ENCODE measurements at regions not wholly inside any gene's neighbourhood (a gene's known extent, or its start where the extent isn't known, plus 50 kb on each side); places are given as distances from the start of the nearest gene placed in this dataset.

GRCh38 chr13:30108216-30108912 lies 199.0 kb downstream of the KATNAL1 start:
- TF ChIP-seq, protein P1, sequence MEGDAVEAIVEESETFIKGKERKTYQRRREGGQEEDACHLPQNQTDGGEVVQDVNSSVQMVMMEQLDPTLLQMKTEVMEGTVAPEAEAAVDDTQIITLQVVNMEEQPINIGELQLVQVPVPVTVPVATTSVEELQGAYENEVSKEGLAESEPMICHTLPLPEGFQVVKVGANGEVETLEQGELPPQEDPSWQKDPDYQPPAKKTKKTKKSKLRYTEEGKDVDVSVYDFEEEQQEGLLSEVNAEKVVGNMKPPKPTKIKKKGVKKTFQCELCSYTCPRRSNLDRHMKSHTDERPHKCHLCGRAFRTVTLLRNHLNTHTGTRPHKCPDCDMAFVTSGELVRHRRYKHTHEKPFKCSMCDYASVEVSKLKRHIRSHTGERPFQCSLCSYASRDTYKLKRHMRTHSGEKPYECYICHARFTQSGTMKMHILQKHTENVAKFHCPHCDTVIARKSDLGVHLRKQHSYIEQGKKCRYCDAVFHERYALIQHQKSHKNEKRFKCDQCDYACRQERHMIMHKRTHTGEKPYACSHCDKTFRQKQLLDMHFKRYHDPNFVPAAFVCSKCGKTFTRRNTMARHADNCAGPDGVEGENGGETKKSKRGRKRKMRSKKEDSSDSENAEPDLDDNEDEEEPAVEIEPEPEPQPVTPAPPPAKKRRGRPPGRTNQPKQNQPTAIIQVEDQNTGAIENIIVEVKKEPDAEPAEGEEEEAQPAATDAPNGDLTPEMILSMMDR (IDR thresholded peaks at IDR 0.05) = no peak
- TF ChIP-seq POLR2A (IDR thresholded peaks at IDR 0.05) = peak in 1 of 4 donors; percentile 36
- TF ChIP-seq POLR2AphosphoS5 (IDR thresholded peaks at IDR 0.05) = no peak

Measured in upper lobe of left lung (tissue), 4 donors.